D721Med (cell line): ENCODE measurements at regions not wholly inside any gene's neighbourhood (a gene's known extent, or its start where the extent isn't known, plus 50 kb on each side); places are given as distances from the start of the nearest gene placed in this dataset.

ENCODE experiments used
- DNase-seq: peaks from one replicate; pipeline ENCODE4 v3.0.0; 2011; ENCODE audit warnings: low spot score; ENCODE audit not compliant: insufficient read length
- FAIRE-seq: peaks from 2 replicates; lab custom pipeline; 2011; peaks lifted over from hg19 to GRCh38; lab: Jason Lieb, UNC
- TF ChIP-seq, protein P1 (sequence below): IDR thresholded peaks from 2 replicates; pipeline ENCODE4 v1.5.1; 2012; ENCODE audit warnings: mild to moderate bottlenecking, control low read depth; ENCODE audit not compliant: insufficient read depth; ENCODE audit errors: missing control alignments

DNA sequence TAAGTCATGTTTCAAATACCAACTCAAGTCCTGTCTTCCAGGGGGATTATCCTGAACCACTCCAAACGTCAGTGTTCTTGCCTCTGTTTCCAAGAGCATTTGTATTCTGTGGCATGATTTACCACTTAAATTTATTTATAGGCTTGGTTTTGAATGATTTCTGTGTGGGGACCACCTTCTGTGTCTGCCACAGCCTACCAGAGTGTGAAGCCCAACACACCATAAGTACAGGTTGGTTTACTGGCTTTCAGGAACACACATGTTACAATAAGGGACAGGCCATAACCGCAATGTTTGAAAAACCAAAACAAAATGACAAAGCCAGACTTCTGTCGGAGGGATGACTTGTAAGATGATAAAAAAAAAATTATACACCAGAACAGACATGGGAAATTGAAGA is 56.5 kb upstream of the MAP3K7 start:
- TF ChIP-seq, protein P1, sequence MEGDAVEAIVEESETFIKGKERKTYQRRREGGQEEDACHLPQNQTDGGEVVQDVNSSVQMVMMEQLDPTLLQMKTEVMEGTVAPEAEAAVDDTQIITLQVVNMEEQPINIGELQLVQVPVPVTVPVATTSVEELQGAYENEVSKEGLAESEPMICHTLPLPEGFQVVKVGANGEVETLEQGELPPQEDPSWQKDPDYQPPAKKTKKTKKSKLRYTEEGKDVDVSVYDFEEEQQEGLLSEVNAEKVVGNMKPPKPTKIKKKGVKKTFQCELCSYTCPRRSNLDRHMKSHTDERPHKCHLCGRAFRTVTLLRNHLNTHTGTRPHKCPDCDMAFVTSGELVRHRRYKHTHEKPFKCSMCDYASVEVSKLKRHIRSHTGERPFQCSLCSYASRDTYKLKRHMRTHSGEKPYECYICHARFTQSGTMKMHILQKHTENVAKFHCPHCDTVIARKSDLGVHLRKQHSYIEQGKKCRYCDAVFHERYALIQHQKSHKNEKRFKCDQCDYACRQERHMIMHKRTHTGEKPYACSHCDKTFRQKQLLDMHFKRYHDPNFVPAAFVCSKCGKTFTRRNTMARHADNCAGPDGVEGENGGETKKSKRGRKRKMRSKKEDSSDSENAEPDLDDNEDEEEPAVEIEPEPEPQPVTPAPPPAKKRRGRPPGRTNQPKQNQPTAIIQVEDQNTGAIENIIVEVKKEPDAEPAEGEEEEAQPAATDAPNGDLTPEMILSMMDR = no peak
- no peak for FAIRE-seq
- no peak for DNase-seq

DNA sequence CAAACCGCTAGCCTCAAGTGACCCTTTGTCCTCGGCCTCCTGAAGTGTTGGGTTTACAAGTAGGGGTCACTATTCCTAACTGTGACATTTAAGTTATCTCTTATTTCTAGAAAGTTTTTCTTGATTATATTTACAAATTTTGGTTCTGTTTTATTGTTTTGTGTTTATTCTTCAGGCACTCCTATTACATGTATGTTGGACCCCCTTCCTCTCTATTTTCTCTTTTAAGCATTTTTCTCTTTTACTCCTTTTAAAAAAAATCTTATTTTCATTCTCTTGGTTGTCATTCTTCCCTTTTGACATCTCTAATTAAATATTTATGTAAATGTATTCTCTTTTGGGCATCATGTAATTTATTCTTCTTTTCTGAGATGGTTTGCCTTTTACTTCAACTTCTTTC is 50.4 kb upstream of the MAP3K7 start:
- TF ChIP-seq, protein P1 = no peak
- FAIRE-seq = no peak
- DNase-seq = no peak
